ENCODE measurements at regions not wholly inside any gene's neighbourhood (a gene's known extent, or its start where the extent isn't known, plus 50 kb on each side); places are given as distances from the start of the nearest gene placed in this dataset.

DNA sequence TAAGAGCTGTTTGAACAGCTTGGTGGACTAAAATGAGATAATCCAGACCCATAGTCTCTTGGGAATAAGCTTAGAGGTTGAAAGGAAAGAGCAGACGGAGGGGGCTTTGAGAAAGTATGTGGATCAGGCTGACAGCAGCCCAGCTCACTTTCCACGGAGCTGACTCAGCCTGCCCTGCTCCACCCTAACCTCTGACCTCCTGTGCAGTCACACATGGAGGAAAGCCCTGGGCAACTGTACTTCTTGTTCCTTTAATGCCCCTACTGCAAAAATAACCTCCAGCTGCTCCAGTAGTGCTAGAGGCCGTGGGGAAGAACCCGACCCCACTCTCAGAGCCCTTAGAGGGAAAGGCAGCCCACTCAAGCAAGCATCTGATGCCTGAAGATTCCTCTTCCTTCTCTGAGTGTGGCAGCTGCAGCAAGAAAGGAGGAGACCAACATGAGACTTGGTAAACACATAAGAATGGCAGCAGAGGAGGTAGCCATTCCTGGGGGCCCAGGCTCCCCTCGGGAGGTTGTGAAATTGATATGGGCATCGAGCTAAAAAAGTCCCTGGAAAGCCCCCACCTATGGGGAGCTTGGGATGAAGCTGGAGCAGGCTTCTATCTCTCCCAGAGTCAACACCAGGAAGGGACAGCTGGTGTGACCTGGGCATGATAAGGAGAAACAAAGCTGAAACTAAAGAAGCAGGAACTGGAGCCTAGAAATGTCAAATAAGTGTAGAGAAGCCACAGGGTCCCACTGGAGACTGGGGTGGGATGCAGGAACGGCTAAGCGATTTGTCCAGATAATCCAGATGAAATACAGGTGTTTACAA is 204.3 kb downstream of the PIK3R1 start:
- TF ChIP-seq, protein P1, sequence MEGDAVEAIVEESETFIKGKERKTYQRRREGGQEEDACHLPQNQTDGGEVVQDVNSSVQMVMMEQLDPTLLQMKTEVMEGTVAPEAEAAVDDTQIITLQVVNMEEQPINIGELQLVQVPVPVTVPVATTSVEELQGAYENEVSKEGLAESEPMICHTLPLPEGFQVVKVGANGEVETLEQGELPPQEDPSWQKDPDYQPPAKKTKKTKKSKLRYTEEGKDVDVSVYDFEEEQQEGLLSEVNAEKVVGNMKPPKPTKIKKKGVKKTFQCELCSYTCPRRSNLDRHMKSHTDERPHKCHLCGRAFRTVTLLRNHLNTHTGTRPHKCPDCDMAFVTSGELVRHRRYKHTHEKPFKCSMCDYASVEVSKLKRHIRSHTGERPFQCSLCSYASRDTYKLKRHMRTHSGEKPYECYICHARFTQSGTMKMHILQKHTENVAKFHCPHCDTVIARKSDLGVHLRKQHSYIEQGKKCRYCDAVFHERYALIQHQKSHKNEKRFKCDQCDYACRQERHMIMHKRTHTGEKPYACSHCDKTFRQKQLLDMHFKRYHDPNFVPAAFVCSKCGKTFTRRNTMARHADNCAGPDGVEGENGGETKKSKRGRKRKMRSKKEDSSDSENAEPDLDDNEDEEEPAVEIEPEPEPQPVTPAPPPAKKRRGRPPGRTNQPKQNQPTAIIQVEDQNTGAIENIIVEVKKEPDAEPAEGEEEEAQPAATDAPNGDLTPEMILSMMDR (IDR thresholded peaks at IDR 0.05; ENCODE audit: low read depth, low read length, poor library complexity, severe bottlenecking) = no peak
- no peak for TF ChIP-seq EZH2phosphoT487 (IDR thresholded peaks at IDR 0.05; ENCODE audit: borderline replicate concordance, low read length)

Measured in DOHH2 (cell line).